VCaP (cell line): ENCODE measurements at regions not wholly inside any gene's neighbourhood (a gene's known extent, or its start where the extent isn't known, plus 50 kb on each side); places are given as distances from the start of the nearest gene placed in this dataset.

Experiments used
- H3K27ac ChIP-seq: fragments of 450-650 bp; 2 replicates; pipeline ENCODE4 v1.5.1; 2017
- TF ChIP-seq, protein P1 (sequence below): fragments of 450-650 bp; conservative IDR thresholded peaks from 2 replicates; pipeline ENCODE4 v1.5.1; 2017; ENCODE audit warnings: mild to moderate bottlenecking, moderate library complexity

GRCh38 chr16:17638134-17638533, 167.4 kb upstream of the XYLT1 start:
- no peak overlapping the region for H3K27ac ChIP-seq
- TF ChIP-seq, protein P1, sequence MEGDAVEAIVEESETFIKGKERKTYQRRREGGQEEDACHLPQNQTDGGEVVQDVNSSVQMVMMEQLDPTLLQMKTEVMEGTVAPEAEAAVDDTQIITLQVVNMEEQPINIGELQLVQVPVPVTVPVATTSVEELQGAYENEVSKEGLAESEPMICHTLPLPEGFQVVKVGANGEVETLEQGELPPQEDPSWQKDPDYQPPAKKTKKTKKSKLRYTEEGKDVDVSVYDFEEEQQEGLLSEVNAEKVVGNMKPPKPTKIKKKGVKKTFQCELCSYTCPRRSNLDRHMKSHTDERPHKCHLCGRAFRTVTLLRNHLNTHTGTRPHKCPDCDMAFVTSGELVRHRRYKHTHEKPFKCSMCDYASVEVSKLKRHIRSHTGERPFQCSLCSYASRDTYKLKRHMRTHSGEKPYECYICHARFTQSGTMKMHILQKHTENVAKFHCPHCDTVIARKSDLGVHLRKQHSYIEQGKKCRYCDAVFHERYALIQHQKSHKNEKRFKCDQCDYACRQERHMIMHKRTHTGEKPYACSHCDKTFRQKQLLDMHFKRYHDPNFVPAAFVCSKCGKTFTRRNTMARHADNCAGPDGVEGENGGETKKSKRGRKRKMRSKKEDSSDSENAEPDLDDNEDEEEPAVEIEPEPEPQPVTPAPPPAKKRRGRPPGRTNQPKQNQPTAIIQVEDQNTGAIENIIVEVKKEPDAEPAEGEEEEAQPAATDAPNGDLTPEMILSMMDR: no peak

GRCh38 chr16:17635183-17635582, 164.4 kb upstream of the XYLT1 start:
- TF ChIP-seq, protein P1: no peak

GRCh38 chr16:17633181-17633951, 162.6 kb upstream of the XYLT1 start:
- H3K27ac ChIP-seq: peak overlapping the region; percentile 42
- TF ChIP-seq, protein P1: no peak

More at GRCh38 chr16:17635183-17635582, 164.4 kb upstream of the XYLT1 start:
- H3K27ac ChIP-seq: no peak overlapping the region

GRCh38 chr16:17632667-17633066, 161.9 kb upstream of the XYLT1 start:
- TF ChIP-seq, protein P1: 0 out of 2 replicates have a peak, but pooled peaks have one; percentile 12
- H3K27ac ChIP-seq: peak overlapping the region; percentile 42

DNA sequence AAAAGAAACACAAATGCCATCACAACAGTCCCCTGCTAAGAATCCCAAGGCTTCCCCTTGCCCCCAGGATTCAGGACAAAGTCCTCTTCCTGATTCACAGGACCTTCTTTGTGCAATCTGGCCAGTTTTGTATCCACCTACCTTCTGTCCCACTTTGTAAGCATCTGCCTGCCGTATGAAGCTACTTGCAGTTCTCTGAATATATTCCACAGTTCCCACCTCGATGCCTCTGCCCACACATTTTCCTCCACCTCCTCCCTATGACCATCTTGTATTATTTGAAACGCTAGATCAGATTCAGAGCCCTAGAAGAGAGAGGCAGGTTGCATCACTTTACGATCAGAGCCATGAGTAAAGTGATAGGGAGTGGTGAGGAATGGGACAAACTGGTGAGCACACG, 159.2 kb upstream of the XYLT1 start:
- no peak overlapping the region for H3K27ac ChIP-seq
- TF ChIP-seq, protein P1: no peak

- H3K27ac ChIP-seq: no peak overlapping the region
- TF ChIP-seq, protein P1: no peak
Observed at GRCh38 chr16:17628983-17629382, 158.2 kb upstream of the XYLT1 start.

DNA sequence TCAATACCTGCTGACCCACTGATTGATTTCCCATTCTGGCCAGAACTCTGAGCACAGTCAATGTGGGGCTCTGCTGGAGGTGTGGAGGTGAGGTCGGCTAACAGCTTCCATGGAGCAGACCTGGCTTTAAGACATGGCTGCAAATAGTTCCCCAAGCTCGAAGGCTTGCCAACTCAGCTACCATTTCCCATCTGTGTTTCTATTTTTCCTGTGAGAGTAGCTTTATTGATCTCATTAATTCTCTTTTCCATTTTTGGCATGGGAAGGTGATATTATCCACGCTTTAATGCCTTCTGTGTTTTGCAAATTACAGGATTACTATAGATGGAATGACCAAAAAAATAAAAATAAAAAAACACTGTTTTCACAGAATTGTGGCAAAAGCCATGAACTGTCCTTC, 151.6 kb upstream of the XYLT1 start:
- no peak overlapping the region for H3K27ac ChIP-seq
- TF ChIP-seq, protein P1: no peak
